GM23338 (cell line): ENCODE measurements at regions not wholly inside any gene's neighbourhood (a gene's known extent, or its start where the extent isn't known, plus 50 kb on each side); places are given as distances from the start of the nearest gene placed in this dataset.

Source experiments
- ATAC-seq: fragments of 200-7000 bp; cut with Tn5 transposase; 3 replicates; pipeline ENCODE4 v1.9.1; 2020
- DNase-seq: peaks from one replicate; pipeline ENCODE4 v3.0.0-alpha.2; 2015; ENCODE audit warnings: low spot score
- H2AFZ ChIP-seq: fragments of 200-600 bp; sonication (generic); 2 replicates; pipeline ENCODE4 v1.8.0; 2016; ENCODE audit warnings: antibody characterized with exemption, mild to moderate bottlenecking, moderate library complexity
- H3F3A ChIP-seq: fragments of 200-600 bp; sonication (generic); replicated peaks from 2 replicates; pipeline ENCODE4 v1.8.0; 2017; ENCODE audit warnings: antibody characterized with exemption, mixed run types, low read depth
- H3K27ac ChIP-seq: fragments of 200-600 bp; sonication (generic); 2 replicates; pipeline ENCODE4 v1.6.1; 2016; ENCODE audit warnings: low read depth
- H3K27me3 ChIP-seq: fragments of 200-600 bp; sonication (generic); 2 replicates; pipeline ENCODE4 v1.8.0; 2016; ENCODE audit warnings: mild to moderate bottlenecking, mixed run types, moderate library complexity; ENCODE audit not compliant: insufficient read depth
- H3K36me3 ChIP-seq: fragments of 200-600 bp; sonication (generic); 2 replicates; pipeline ENCODE4 v1.8.0; 2016; ENCODE audit warnings: mild to moderate bottlenecking; ENCODE audit not compliant: insufficient read depth
- H3K4me1 ChIP-seq: fragments of 200-600 bp; sonication (generic); 2 replicates; pipeline ENCODE4 v1.8.0; 2016; ENCODE audit warnings: mild to moderate bottlenecking, moderate library complexity; ENCODE audit not compliant: insufficient read depth
- H3K4me2 ChIP-seq: fragments of 200-600 bp; sonication (generic); 2 replicates; pipeline ENCODE4 v1.7.1; 2017; ENCODE audit warnings: mixed run types
- H3K4me3 ChIP-seq: fragments of 200-600 bp; sonication (generic); 2 replicates; pipeline ENCODE4 v1.6.1; 2016; ENCODE audit warnings: mixed run types
- H3K79me2 ChIP-seq: fragments of 200-600 bp; sonication (generic); replicated peaks from 2 replicates; pipeline ENCODE4 v1.8.0; 2017; ENCODE audit warnings: mild to moderate bottlenecking; ENCODE audit not compliant: insufficient read depth
- H3K9me2 ChIP-seq: fragments of 200-600 bp; sonication (generic); 2 replicates; pipeline ENCODE4 v1.8.0; 2017; ENCODE audit not compliant: insufficient read depth
- H4K20me1 ChIP-seq: fragments of 200-600 bp; sonication (generic); replicated peaks from 2 replicates; pipeline ENCODE4 v1.8.0; 2017; ENCODE audit warnings: mild to moderate bottlenecking; ENCODE audit not compliant: insufficient read depth
- H3K27ac Mint-ChIP-seq: 2 replicates; pipeline ENCODE4 v1.8.0; 2020; ENCODE audit warnings: inconsistent platforms, mild to moderate bottlenecking, moderate library complexity, mixed read lengths
- H3K27me3 Mint-ChIP-seq: 3 replicates; pipeline ENCODE4 v1.8.0; 2022; ENCODE audit warnings: low read depth, mild to moderate bottlenecking, moderate library complexity, mixed read lengths, inconsistent platforms; ENCODE audit not compliant: insufficient read depth, poor library complexity
- H3K36me3 Mint-ChIP-seq: 3 replicates; pipeline ENCODE4 v1.8.0; 2021; ENCODE audit warnings: low read depth, mild to moderate bottlenecking, inconsistent platforms, moderate library complexity, mixed read lengths
- H3K4me1 Mint-ChIP-seq: 3 replicates; pipeline ENCODE4 v1.8.0; 2020; ENCODE audit warnings: mild to moderate bottlenecking, inconsistent platforms, mixed read lengths
- H3K4me3 Mint-ChIP-seq: 3 replicates; pipeline ENCODE4 v1.8.0; 2021; ENCODE audit warnings: moderate library complexity, mild to moderate bottlenecking, inconsistent platforms, mixed read lengths
- H3K9me3 Mint-ChIP-seq: 3 replicates; pipeline ENCODE4 v1.8.0; 2020; ENCODE audit warnings: moderate library complexity, mild to moderate bottlenecking, inconsistent platforms, mixed read lengths
- CREB1 ChIP-seq: fragments of 250-450 bp; sonication (Bioruptor Pico); IDR thresholded peaks from 2 replicates; pipeline ENCODE4 v1.5.0; 2020; ENCODE audit warnings: low read depth, mild to moderate bottlenecking, moderate library complexity
- CTCF ChIP-seq, 2 experiments: fragments of 200-600 bp in 1 of 2; sonication (generic) in 1 of 2; conservative IDR thresholded peaks; 2 replicates each; pipeline versions ENCODE4 v1.5.1 to v1.6.1; 2016 to 2017; ENCODE audit warnings: antibody characterized with exemption in 2 of 2, low read depth in 2 of 2, mild to moderate bottlenecking in 2 of 2, moderate library complexity in 1 of 2
- ETS1 ChIP-seq: IDR thresholded peaks from 2 replicates; pipeline ENCODE4 v1.6.1; 2016; ENCODE audit warnings: antibody characterized with exemption
- EZH2 ChIP-seq: fragments of 200-600 bp; sonication (generic); IDR thresholded peaks from one replicate; pipeline ENCODE4 v1.8.0; 2017; ENCODE audit warnings: antibody characterized with exemption, mild to moderate bottlenecking, low read depth; ENCODE audit not compliant: unreplicated experiment
- EZH2phosphoT487 ChIP-seq: fragments of 200-600 bp; sonication (generic); IDR thresholded peaks from one replicate; pipeline ENCODE4 v1.8.1; 2018; ENCODE audit warnings: antibody characterized with exemption; ENCODE audit not compliant: unreplicated experiment
- JUNB ChIP-seq: IDR thresholded peaks from one replicate; pipeline ENCODE4 v1.6.1; 2016; ENCODE audit warnings: antibody characterized with exemption; ENCODE audit not compliant: unreplicated experiment
- NANOG ChIP-seq: IDR thresholded peaks from 2 replicates; pipeline ENCODE4 v1.6.1; 2016; ENCODE audit warnings: antibody characterized with exemption, borderline replicate concordance
- POLR2AphosphoS5 ChIP-seq: IDR thresholded peaks from 2 replicates; pipeline ENCODE4 v1.6.1; 2016; ENCODE audit warnings: antibody characterized with exemption, low read depth
- REST ChIP-seq: IDR thresholded peaks from one replicate; pipeline ENCODE4 v1.6.1; 2018; ENCODE audit warnings: antibody characterized with exemption; ENCODE audit not compliant: unreplicated experiment
- STAT1 ChIP-seq: IDR thresholded peaks from one replicate; pipeline ENCODE4 v1.6.1; 2016; ENCODE audit warnings: antibody characterized with exemption; ENCODE audit not compliant: unreplicated experiment
- ZNF114 ChIP-seq: fragments of 250-450 bp; sonication (Bioruptor Pico); IDR thresholded peaks from 2 replicates; pipeline ENCODE4 v1.5.0; 2020; ENCODE audit warnings: mild to moderate bottlenecking, moderate library complexity
- ZNF331 ChIP-seq: fragments of 250-450 bp; sonication (Bioruptor Pico); IDR thresholded peaks from 2 replicates; pipeline ENCODE4 v1.5.0; 2020; ENCODE audit warnings: low read depth, mild to moderate bottlenecking, moderate library complexity
- ZNF462 ChIP-seq: fragments of 250-450 bp; sonication (Bioruptor Pico); IDR thresholded peaks from 2 replicates; pipeline ENCODE4 v1.5.0; 2020; ENCODE audit warnings: mild to moderate bottlenecking, moderate library complexity

GRCh38 chr1:79388694-79389361 is 382.3 kb upstream of the ADGRL4 start:
- H3K4me2 ChIP-seq = no peak overlapping the region
- DNase-seq (no peak), ATAC-seq (no peak)
- no peaks in the 10 kb centered on the region for H3K79me2 ChIP-seq
- H3K4me1 ChIP-seq = no peaks in the 10 kb centered on the region
- Mint-ChIP-seq H3K36me3 (no peaks in the 10 kb centered on the region), H3K27me3 (peaks cover 1% of the 10 kb centered on the region), H3K4me1 (no peaks in the 10 kb centered on the region; the same call in 2 of the 3 replicates), H3K9me3 (no peaks in the 10 kb centered on the region), H3K4me3 (no peak overlapping the region), H3K27ac (no peak overlapping the region)
- H3K9me2 ChIP-seq = peaks cover 9% of the 10 kb centered on the region
- no peak for TF ChIP-seq CTCF (conservative IDR thresholded peaks at IDR 0.05; ENCODE audit: low read depth in 2 of 2)
- no peak for TF ChIP-seq NANOG
- TF ChIP-seq ZNF331 (CRISPR knock-in tag) = no peak
- TF ChIP-seq EZH2phosphoT487 = no peak
- no peak for TF ChIP-seq ZNF462 (CRISPR knock-in tag)
- no peak for TF ChIP-seq JUNB
- no peak for TF ChIP-seq ETS1
- no peak for TF ChIP-seq EZH2
- no peak for TF ChIP-seq POLR2AphosphoS5
- TF ChIP-seq STAT1 = no peak
- TF ChIP-seq CREB1 = no peak
- no peak for TF ChIP-seq REST
- TF ChIP-seq ZNF114 = no peak
- no peak overlapping the region for H2AFZ ChIP-seq
- H3K36me3 ChIP-seq = no peaks in the 10 kb centered on the region
- no peak overlapping the region for H3K27ac ChIP-seq
- no peaks in the 10 kb centered on the region for H4K20me1 ChIP-seq
- no peak overlapping the region for H3K4me3 ChIP-seq
- H3F3A ChIP-seq = no peaks in the 10 kb centered on the region
- H3K27me3 ChIP-seq = no peaks in the 10 kb centered on the region
